ENCODE measurements at regions not wholly inside any gene's neighbourhood (a gene's known extent, or its start where the extent isn't known, plus 50 kb on each side); places are given as distances from the start of the nearest gene placed in this dataset.

- peak; percentile 27 to 34 for TF ChIP-seq CTCF (conservative IDR thresholded peaks at IDR 0.05 in 1 of 2, IDR thresholded peaks at IDR 0.05 in 1 of 2; ENCODE audit: extremely low read depth in 1 of 2, insufficient read depth in 1 of 2, low read depth in 1 of 2, low read length in 2 of 2)
- no peak for TF ChIP-seq EZH2 (IDR thresholded peaks at IDR 0.05; ENCODE audit: borderline replicate concordance, low read length)
Measured at GRCh38 chr6:95819939-95820338, 195.8 kb upstream of the FUT9 start.
